Naive B cell (primary cell): ENCODE measurements at regions not wholly inside any gene's neighbourhood (a gene's known extent, or its start where the extent isn't known, plus 50 kb on each side); places are given as distances from the start of the nearest gene placed in this dataset.
A peak's percentile ranks its signal among the peaks of the same experiment; 100 is the strongest.

Experiments used
- ATAC-seq, 2 donors: fragments of 150-1000 bp; cut with Tn5 transposase; 2 replicates each; pipeline ENCODE4 v1.10.0; 2021; ENCODE audit warnings: low read depth in 2 of 2, mild to moderate bottlenecking in 2 of 2, moderate library complexity in 2 of 2
- DNase-seq: peaks from one replicate; pipeline ENCODE4 v3.0.0; 2022
- H3K27ac Mint-ChIP-seq, 6 donors: one replicate each; pipeline ENCODE4 v1.8.0; 2020 to 2022; ENCODE audit warnings: mild to moderate bottlenecking in 6 of 6, mixed read lengths in 6 of 6, moderate library complexity in 5 of 6, inconsistent platforms in 2 of 6
- H3K27me3 Mint-ChIP-seq, 3 donors: one replicate each; pipeline ENCODE4 v1.8.0; 2021 to 2022; ENCODE audit warnings: mixed read lengths in 3 of 3, mild to moderate bottlenecking in 1 of 3
- H3K36me3 Mint-ChIP-seq, 2 donors: one replicate each; pipeline ENCODE4 v1.8.0; 2020 to 2022; ENCODE audit warnings: mixed read lengths in 2 of 2, inconsistent platforms in 1 of 2, mild to moderate bottlenecking in 1 of 2
- H3K4me1 Mint-ChIP-seq, 3 donors: one replicate each; pipeline ENCODE4 v1.8.0; 2020 to 2022; ENCODE audit warnings: mixed read lengths in 3 of 3, inconsistent platforms in 1 of 3, mild to moderate bottlenecking in 1 of 3, moderate library complexity in 1 of 3
- H3K4me3 Mint-ChIP-seq, 8 donors: one replicate each; pipeline ENCODE4 v1.8.0; 2020 to 2022; ENCODE audit warnings: mild to moderate bottlenecking in 8 of 8, mixed read lengths in 8 of 8, moderate library complexity in 8 of 8, inconsistent platforms in 2 of 8
- H3K9me3 Mint-ChIP-seq, 7 donors: one replicate each; pipeline ENCODE4 v1.8.0; 2020 to 2022; ENCODE audit warnings: mixed read lengths in 7 of 7, mild to moderate bottlenecking in 5 of 7, inconsistent platforms in 2 of 7, moderate library complexity in 1 of 7

- Mint-ChIP-seq H3K4me3 (no peak overlapping the region), H3K4me1 (no peaks in the 10 kb centered on the region), H3K27ac (no peak overlapping the region), H3K36me3 (no peaks in the 10 kb centered on the region), H3K9me3 (peaks cover 0 to 7% (median 5%) of the 10 kb centered on the region in 7 donors), H3K27me3 (no peaks in the 10 kb centered on the region)
- no peak for DNase-seq
- no peak for ATAC-seq
These were observed 1995.7 kb upstream of the AGA start for GRCh38 chr4:179437962-179438361.

GRCh38 chr4:179441596-179441995, 1999.4 kb upstream of the AGA start:
- no peak for DNase-seq
- ATAC-seq = no peak
- no peaks in the 10 kb centered on the region for H3K4me1 Mint-ChIP-seq
- no peak overlapping the region for H3K27ac Mint-ChIP-seq
- no peaks in the 10 kb centered on the region for H3K36me3 Mint-ChIP-seq
- H3K9me3 Mint-ChIP-seq = peaks cover 0 to 8% (median 5%) of the 10 kb centered on the region in 7 donors
- H3K27me3 Mint-ChIP-seq = no peaks in the 10 kb centered on the region
- H3K4me3 Mint-ChIP-seq = no peak overlapping the region

GRCh38 chr4:179447308-179447707, 2005.1 kb upstream of the AGA start:
- H3K9me3 Mint-ChIP-seq = peaks cover 0 to 7% (median 2%) of the 10 kb centered on the region in 7 donors
- no peak for ATAC-seq
- no peak overlapping the region for H3K4me3 Mint-ChIP-seq
- H3K36me3 Mint-ChIP-seq = peaks cover 0 to under 1% of the 10 kb centered on the region in 2 donors
- no peak overlapping the region for H3K27ac Mint-ChIP-seq
- no peak for DNase-seq
- H3K4me1 Mint-ChIP-seq = no peaks in the 10 kb centered on the region
- H3K27me3 Mint-ChIP-seq = no peaks in the 10 kb centered on the region

GRCh38 chr4:179465131-179465797, 2023.0 kb upstream of the AGA start:
- H3K27ac Mint-ChIP-seq = no peak overlapping the region
- no peak for DNase-seq

GRCh38 chr4:179467878-179468277, 2025.6 kb upstream of the AGA start:
- ATAC-seq = no peak
- Mint-ChIP-seq H3K4me1 (no peaks in the 10 kb centered on the region), H3K4me3 (no peak overlapping the region), H3K27ac (no peak overlapping the region), H3K36me3 (no peaks in the 10 kb centered on the region), H3K27me3 (no peaks in the 10 kb centered on the region), H3K9me3 (peaks cover 0 to 4% (median 0%) of the 10 kb centered on the region in 7 donors)
- no peak for DNase-seq

More at GRCh38 chr4:179465131-179465797, 2023.0 kb upstream of the AGA start:
- H3K9me3 Mint-ChIP-seq = peaks cover 0 to 4% (median 3%) of the 10 kb centered on the region in 7 donors
- ATAC-seq = no peak
- no peaks in the 10 kb centered on the region for H3K36me3 Mint-ChIP-seq
- no peak overlapping the region for H3K4me3 Mint-ChIP-seq
- no peaks in the 10 kb centered on the region for H3K27me3 Mint-ChIP-seq
- H3K4me1 Mint-ChIP-seq = no peaks in the 10 kb centered on the region

- Mint-ChIP-seq H3K27ac (no peak overlapping the region), H3K4me1 (no peaks in the 10 kb centered on the region), H3K9me3 (peaks cover under 1 to 11% (median 4%) of the 10 kb centered on the region in 7 donors), H3K27me3 (no peaks in the 10 kb centered on the region), H3K36me3 (no peaks in the 10 kb centered on the region), H3K4me3 (no peak overlapping the region)
- ATAC-seq (no peak), DNase-seq (no peak)
These were observed 2029.9 kb upstream of the AGA start for GRCh38 chr4:179472164-179472563.

GRCh38 chr4:179478608-179479007, 2036.4 kb upstream of the AGA start:
- H3K27me3 Mint-ChIP-seq = no peaks in the 10 kb centered on the region
- H3K27ac Mint-ChIP-seq = no peak overlapping the region
- ATAC-seq (no peak), DNase-seq (no peak)
- H3K4me1 Mint-ChIP-seq = no peaks in the 10 kb centered on the region
- no peaks in the 10 kb centered on the region for H3K36me3 Mint-ChIP-seq
- no peak overlapping the region for H3K4me3 Mint-ChIP-seq
- peaks cover 3 to 12% (median 8%) of the 10 kb centered on the region in 7 donors for H3K9me3 Mint-ChIP-seq

- H3K9me3 Mint-ChIP-seq = peaks cover 0 to 18% (median 6%) of the 10 kb centered on the region in 7 donors
- H3K4me1 Mint-ChIP-seq = no peaks in the 10 kb centered on the region
- no peaks in the 10 kb centered on the region for H3K27me3 Mint-ChIP-seq
- no peak overlapping the region for H3K4me3 Mint-ChIP-seq
- H3K27ac Mint-ChIP-seq = no peak overlapping the region
- H3K36me3 Mint-ChIP-seq = no peaks in the 10 kb centered on the region
- ATAC-seq (no peak), DNase-seq (no peak)
These were observed 2043.5 kb upstream of the AGA start for GRCh38 chr4:179485781-179486180.

GRCh38 chr4:179486570-179487335, 2044.5 kb upstream of the AGA start:
- peaks cover 0 to 21% (median 6%) of the 10 kb centered on the region in 7 donors for H3K9me3 Mint-ChIP-seq

GRCh38 chr4:179492260-179493080, 2050.2 kb upstream of the AGA start:
- ATAC-seq (no peak), DNase-seq (no peak)
- Mint-ChIP-seq H3K9me3 (peaks cover 0 to 26% (median 12%) of the 10 kb centered on the region in 7 donors), H3K4me3 (no peak overlapping the region), H3K4me1 (no peaks in the 10 kb centered on the region), H3K27me3 (no peaks in the 10 kb centered on the region), H3K36me3 (no peaks in the 10 kb centered on the region), H3K27ac (no peak overlapping the region)

More at GRCh38 chr4:179486570-179487335, 2044.5 kb upstream of the AGA start:
- H3K36me3 Mint-ChIP-seq = no peaks in the 10 kb centered on the region
- no peak overlapping the region for H3K4me3 Mint-ChIP-seq
- H3K27ac Mint-ChIP-seq = peak overlapping the region in 1 of 6 donors; percentile 23
- H3K27me3 Mint-ChIP-seq = no peaks in the 10 kb centered on the region
- DNase-seq = no peak
- H3K4me1 Mint-ChIP-seq = no peaks in the 10 kb centered on the region
- ATAC-seq = no peak

GRCh38 chr4:179503976-179504375, 2061.7 kb upstream of the AGA start:
- no peak for ATAC-seq

GRCh38 chr4:179509489-179509888, 2067.3 kb upstream of the AGA start:
- H3K27ac Mint-ChIP-seq = no peak overlapping the region
- no peaks in the 10 kb centered on the region for H3K27me3 Mint-ChIP-seq
- peaks cover 0 to 13% (median 2%) of the 10 kb centered on the region in 7 donors for H3K9me3 Mint-ChIP-seq
- no peaks in the 10 kb centered on the region for H3K4me1 Mint-ChIP-seq
- no peaks in the 10 kb centered on the region for H3K36me3 Mint-ChIP-seq
- DNase-seq = no peak
- no peak for ATAC-seq
- H3K4me3 Mint-ChIP-seq = no peak overlapping the region

More at GRCh38 chr4:179503976-179504375, 2061.7 kb upstream of the AGA start:
- DNase-seq = no peak
- Mint-ChIP-seq H3K4me3 (no peak overlapping the region), H3K9me3 (peaks cover 0 to 13% (median 2%) of the 10 kb centered on the region in 7 donors), H3K27ac (no peak overlapping the region), H3K27me3 (no peaks in the 10 kb centered on the region), H3K36me3 (no peaks in the 10 kb centered on the region), H3K4me1 (no peaks in the 10 kb centered on the region)

- DNase-seq = no peak
- no peaks in the 10 kb centered on the region for H3K27me3 Mint-ChIP-seq
- ATAC-seq = no peak
These were observed 2079.7 kb upstream of the AGA start for GRCh38 chr4:179521952-179522351.

More at GRCh38 chr4:179521952-179522351, 2079.7 kb upstream of the AGA start:
- H3K9me3 Mint-ChIP-seq = peaks cover 0 to 10% (median 4%) of the 10 kb centered on the region in 7 donors
- no peak overlapping the region for H3K27ac Mint-ChIP-seq
- no peaks in the 10 kb centered on the region for H3K4me1 Mint-ChIP-seq
- no peak overlapping the region for H3K4me3 Mint-ChIP-seq
- no peaks in the 10 kb centered on the region for H3K36me3 Mint-ChIP-seq
